PC-3 (cell line): ENCODE measurements at regions not wholly inside any gene's neighbourhood (a gene's known extent, or its start where the extent isn't known, plus 50 kb on each side); places are given as distances from the start of the nearest gene placed in this dataset.

ENCODE experiments used
- EZH2 ChIP-seq: fragments of 300-600 bp; sonication (generic); IDR thresholded peaks from one replicate; pipeline ENCODE4 v1.6.1; 2017; ENCODE audit warnings: antibody characterized with exemption, mild to moderate bottlenecking, low read length; ENCODE audit not compliant: unreplicated experiment
- TF ChIP-seq, protein P1 (sequence below): fragments of 300-600 bp; sonication (generic); conservative IDR thresholded peaks from 2 replicates; pipeline ENCODE4 v1.5.1; 2017; ENCODE audit warnings: antibody characterized with exemption, low read depth, mild to moderate bottlenecking, low read length

DNA sequence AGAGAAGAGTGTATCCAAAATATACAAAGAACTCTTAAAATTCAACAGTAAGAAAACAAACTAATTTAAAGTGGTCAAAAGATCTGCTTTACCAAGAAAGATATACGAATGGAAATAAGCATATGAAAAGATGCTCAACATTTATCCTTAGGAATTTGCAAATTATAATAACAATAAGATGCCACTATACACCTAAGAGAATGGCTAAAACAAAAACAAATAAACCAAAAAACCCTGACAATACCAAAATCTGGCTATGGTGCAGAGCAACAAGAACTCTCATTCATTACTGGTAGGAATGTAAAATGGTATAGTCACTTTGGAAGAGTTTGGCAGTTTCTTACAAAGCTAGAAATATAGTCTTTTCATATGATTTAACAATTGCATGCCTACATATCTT lies 545.7 kb upstream of the AGA start:
- TF ChIP-seq, protein P1, sequence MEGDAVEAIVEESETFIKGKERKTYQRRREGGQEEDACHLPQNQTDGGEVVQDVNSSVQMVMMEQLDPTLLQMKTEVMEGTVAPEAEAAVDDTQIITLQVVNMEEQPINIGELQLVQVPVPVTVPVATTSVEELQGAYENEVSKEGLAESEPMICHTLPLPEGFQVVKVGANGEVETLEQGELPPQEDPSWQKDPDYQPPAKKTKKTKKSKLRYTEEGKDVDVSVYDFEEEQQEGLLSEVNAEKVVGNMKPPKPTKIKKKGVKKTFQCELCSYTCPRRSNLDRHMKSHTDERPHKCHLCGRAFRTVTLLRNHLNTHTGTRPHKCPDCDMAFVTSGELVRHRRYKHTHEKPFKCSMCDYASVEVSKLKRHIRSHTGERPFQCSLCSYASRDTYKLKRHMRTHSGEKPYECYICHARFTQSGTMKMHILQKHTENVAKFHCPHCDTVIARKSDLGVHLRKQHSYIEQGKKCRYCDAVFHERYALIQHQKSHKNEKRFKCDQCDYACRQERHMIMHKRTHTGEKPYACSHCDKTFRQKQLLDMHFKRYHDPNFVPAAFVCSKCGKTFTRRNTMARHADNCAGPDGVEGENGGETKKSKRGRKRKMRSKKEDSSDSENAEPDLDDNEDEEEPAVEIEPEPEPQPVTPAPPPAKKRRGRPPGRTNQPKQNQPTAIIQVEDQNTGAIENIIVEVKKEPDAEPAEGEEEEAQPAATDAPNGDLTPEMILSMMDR = no peak
- no peak for TF ChIP-seq EZH2
